ENCODE measurements at regions not wholly inside any gene's neighbourhood (a gene's known extent, or its start where the extent isn't known, plus 50 kb on each side); places are given as distances from the start of the nearest gene placed in this dataset.

DNA sequence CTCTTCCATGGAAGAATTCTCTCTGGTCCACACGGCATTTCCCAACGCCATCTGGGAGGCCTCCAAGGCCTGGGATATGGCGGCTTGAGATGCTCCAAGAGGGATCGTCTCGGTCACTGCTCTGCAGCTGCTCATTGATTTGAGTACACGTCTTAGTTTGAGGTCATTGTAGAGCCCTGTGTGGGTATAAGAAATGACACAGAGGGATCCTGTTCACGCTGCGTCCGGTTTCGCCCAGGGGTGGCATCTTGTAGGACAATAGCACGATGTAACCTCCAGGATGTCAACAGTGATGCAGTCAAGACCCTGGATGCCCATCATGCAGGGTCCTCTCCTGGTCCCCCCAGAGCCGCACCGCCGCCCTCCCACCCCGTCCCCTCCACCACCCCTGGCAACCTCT lies 564.6 kb downstream of the BRD1 start:
- no peak for TF ChIP-seq CTCF (IDR thresholded peaks at IDR 0.05; ENCODE audit: insufficient read depth, low read length, poor library complexity, severe bottlenecking)
- TF ChIP-seq EZH2phosphoT487 (conservative IDR thresholded peaks at IDR 0.05; ENCODE audit: low read length) = no peak
